Vagina (tissue), 2 donors: ENCODE measurements at regions not wholly inside any gene's neighbourhood (a gene's known extent, or its start where the extent isn't known, plus 50 kb on each side); places are given as distances from the start of the nearest gene placed in this dataset.

Experiments used
- POLR2A ChIP-seq, 2 donors: fragments of 450-650 bp; IDR thresholded peaks; one replicate each; pipeline ENCODE4 v1.6.1; 2017; ENCODE audit warnings: antibody characterized with exemption in 2 of 2, mild to moderate bottlenecking in 2 of 2, moderate library complexity in 2 of 2
- POLR2AphosphoS5 ChIP-seq, 2 donors: sonication (generic); formaldehyde crosslinking; IDR thresholded peaks; one replicate each; pipeline ENCODE4 v1.9.0; 2017; ENCODE audit warnings: antibody characterized with exemption in 2 of 2, mild to moderate bottlenecking in 2 of 2, low read depth in 1 of 2; ENCODE audit not compliant: insufficient read depth in 1 of 2
- TF ChIP-seq, protein P1 (sequence below), 3 experiments: fragments of 450-650 bp in 2 of 3; fragments of 200-600 bp in 1 of 3; sonication (generic) in 1 of 3; IDR thresholded peaks; one replicate each; pipeline ENCODE4 v1.5.1; 2017 to 2019; ENCODE audit warnings: antibody characterized with exemption in 3 of 3, mild to moderate bottlenecking in 2 of 3, moderate library complexity in 2 of 3

- TF ChIP-seq POLR2AphosphoS5 (IDR thresholded peaks at IDR 0.05; ENCODE audit: insufficient read depth in 1 of 2, low read depth in 1 of 2) (peak in 1 of 2 donors; percentile 82), POLR2A (IDR thresholded peaks at IDR 0.05) (no peak)
- TF ChIP-seq, protein P1, sequence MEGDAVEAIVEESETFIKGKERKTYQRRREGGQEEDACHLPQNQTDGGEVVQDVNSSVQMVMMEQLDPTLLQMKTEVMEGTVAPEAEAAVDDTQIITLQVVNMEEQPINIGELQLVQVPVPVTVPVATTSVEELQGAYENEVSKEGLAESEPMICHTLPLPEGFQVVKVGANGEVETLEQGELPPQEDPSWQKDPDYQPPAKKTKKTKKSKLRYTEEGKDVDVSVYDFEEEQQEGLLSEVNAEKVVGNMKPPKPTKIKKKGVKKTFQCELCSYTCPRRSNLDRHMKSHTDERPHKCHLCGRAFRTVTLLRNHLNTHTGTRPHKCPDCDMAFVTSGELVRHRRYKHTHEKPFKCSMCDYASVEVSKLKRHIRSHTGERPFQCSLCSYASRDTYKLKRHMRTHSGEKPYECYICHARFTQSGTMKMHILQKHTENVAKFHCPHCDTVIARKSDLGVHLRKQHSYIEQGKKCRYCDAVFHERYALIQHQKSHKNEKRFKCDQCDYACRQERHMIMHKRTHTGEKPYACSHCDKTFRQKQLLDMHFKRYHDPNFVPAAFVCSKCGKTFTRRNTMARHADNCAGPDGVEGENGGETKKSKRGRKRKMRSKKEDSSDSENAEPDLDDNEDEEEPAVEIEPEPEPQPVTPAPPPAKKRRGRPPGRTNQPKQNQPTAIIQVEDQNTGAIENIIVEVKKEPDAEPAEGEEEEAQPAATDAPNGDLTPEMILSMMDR (IDR thresholded peaks at IDR 0.05): no peak
These were observed 113.8 kb upstream of the KLF6 start for GRCh38 chr10:3898821-3899220.
